GM12874 (cell line): ENCODE measurements at regions not wholly inside any gene's neighbourhood (a gene's known extent, or its start where the extent isn't known, plus 50 kb on each side); places are given as distances from the start of the nearest gene placed in this dataset.

Source experiments
- CTCF ChIP-seq: IDR thresholded peaks from 2 replicates; pipeline ENCODE4 v1.5.1; 2011; ENCODE audit warnings: low read depth, mild to moderate bottlenecking, control low read depth, low read length, moderate library complexity; ENCODE audit not compliant: insufficient read depth

GRCh38 chr5:36755920-36756488, 120.6 kb upstream of the NIPBL start:
- no peak for TF ChIP-seq CTCF

- TF ChIP-seq CTCF: no peak
Measured at GRCh38 chr5:36756848-36757247, 119.7 kb upstream of the NIPBL start.

GRCh38 chr5:36759117-36759516, 117.5 kb upstream of the NIPBL start:
- no peak for TF ChIP-seq CTCF

GRCh38 chr5:36763454-36763853, 113.1 kb upstream of the NIPBL start:
- no peak for TF ChIP-seq CTCF

- TF ChIP-seq CTCF: no peak
Measured at GRCh38 chr5:36765876-36766275, 110.7 kb upstream of the NIPBL start.

- no peak for TF ChIP-seq CTCF
Measured at GRCh38 chr5:36766981-36767380, 109.6 kb upstream of the NIPBL start.

- no peak for TF ChIP-seq CTCF
Measured at GRCh38 chr5:36768450-36768849, 108.1 kb upstream of the NIPBL start.

GRCh38 chr5:36769129-36769770, 107.3 kb upstream of the NIPBL start:
- no peak for TF ChIP-seq CTCF
